ENCODE measurements at regions not wholly inside any gene's neighbourhood (a gene's known extent, or its start where the extent isn't known, plus 50 kb on each side); places are given as distances from the start of the nearest gene placed in this dataset.

- Histone ChIP-seq H3K4me1 (ENCODE audit: insufficient read depth, low read length) (peaks cover 12% of the 10 kb centered on the region), H3K9ac (ENCODE audit: low read depth, low read length) (no peak overlapping the region), H3K27me3 (ENCODE audit: insufficient read depth, low read length) (no peaks in the 10 kb centered on the region), H3K9me3 (ENCODE audit: insufficient read depth, low read depth, low read length) (peaks cover 5% of the 10 kb centered on the region; the same call in 1 of the 2 replicates), H3K4me3 (ENCODE audit: low read length) (no peak overlapping the region), H3K27ac (ENCODE audit: low read depth, low read length) (no peak overlapping the region), H3K36me3 (ENCODE audit: insufficient read depth, low read length) (no peaks in the 10 kb centered on the region)
Measured at GRCh38 chr9:116030517-116030916, 123.1 kb upstream of the PAPPA start.

GRCh38 chr9:116032683-116033440 is 120.7 kb upstream of the PAPPA start:
- no peak overlapping the region for H3K9ac ChIP-seq (ENCODE audit: low read depth, low read length)
- H3K27me3 ChIP-seq (ENCODE audit: insufficient read depth, low read length) = no peaks in the 10 kb centered on the region
- 89% methylated on average over 4 of the region's 4 CpGs for WGBS
- H3K36me3 ChIP-seq (ENCODE audit: insufficient read depth, low read length) = no peaks in the 10 kb centered on the region
- H3K4me1 ChIP-seq (ENCODE audit: insufficient read depth, low read length) = no peaks in the 10 kb centered on the region; the same call in 1 of the 2 replicates
- no peak overlapping the region for H3K27ac ChIP-seq (ENCODE audit: low read depth, low read length)
- H3K4me3 ChIP-seq (ENCODE audit: low read length) = no peak overlapping the region
- peaks cover 5% of the 10 kb centered on the region; the same call in 1 of the 2 replicates for H3K9me3 ChIP-seq (ENCODE audit: insufficient read depth, low read depth, low read length)

GRCh38 chr9:116039312-116039711 is 114.3 kb upstream of the PAPPA start:
- H3K9me3 ChIP-seq (ENCODE audit: insufficient read depth, low read depth, low read length) = no peaks in the 10 kb centered on the region
- H3K27me3 ChIP-seq (ENCODE audit: insufficient read depth, low read length) = no peaks in the 10 kb centered on the region
- H3K4me1 ChIP-seq (ENCODE audit: insufficient read depth, low read length) = no peaks in the 10 kb centered on the region; the same call in 1 of the 2 replicates
- H3K4me3 ChIP-seq (ENCODE audit: low read length) = no peak overlapping the region
- H3K36me3 ChIP-seq (ENCODE audit: insufficient read depth, low read length) = no peaks in the 10 kb centered on the region
- 100% methylated on average over 1 of the region's 1 CpG for WGBS
- no peak overlapping the region for H3K27ac ChIP-seq (ENCODE audit: low read depth, low read length)
- no peak overlapping the region for H3K9ac ChIP-seq (ENCODE audit: low read depth, low read length)

- no peaks in the 10 kb centered on the region for H3K36me3 ChIP-seq (ENCODE audit: insufficient read depth, low read length)
- no peak overlapping the region for H3K4me3 ChIP-seq (ENCODE audit: low read length)
- no peak overlapping the region for H3K27ac ChIP-seq (ENCODE audit: low read depth, low read length)
- no peak overlapping the region for H3K9ac ChIP-seq (ENCODE audit: low read depth, low read length)
- H3K27me3 ChIP-seq (ENCODE audit: insufficient read depth, low read length) = no peaks in the 10 kb centered on the region
- H3K4me1 ChIP-seq (ENCODE audit: insufficient read depth, low read length) = no peaks in the 10 kb centered on the region; the same call in 1 of the 2 replicates
- peaks cover 1% of the 10 kb centered on the region; the same call in 1 of the 2 replicates for H3K9me3 ChIP-seq (ENCODE audit: insufficient read depth, low read depth, low read length)
Measured at GRCh38 chr9:116039893-116040292, 113.7 kb upstream of the PAPPA start.

GRCh38 chr9:116042321-116042720 is 111.3 kb upstream of the PAPPA start:
- H3K9me3 ChIP-seq (ENCODE audit: insufficient read depth, low read depth, low read length) = peaks cover 9% of the 10 kb centered on the region; the same call in 1 of the 2 replicates
- H3K4me1 ChIP-seq (ENCODE audit: insufficient read depth, low read length) = no peaks in the 10 kb centered on the region
- 95% methylated on average over 2 of the region's 2 CpGs for WGBS

GRCh38 chr9:116045083-116045482 is 108.5 kb upstream of the PAPPA start:
- Histone ChIP-seq H3K27ac (ENCODE audit: low read depth, low read length) (no peak overlapping the region), H3K27me3 (ENCODE audit: insufficient read depth, low read length) (no peaks in the 10 kb centered on the region), H3K9me3 (ENCODE audit: insufficient read depth, low read depth, low read length) (peaks cover 9% of the 10 kb centered on the region; the same call in 1 of the 2 replicates), H3K4me3 (ENCODE audit: low read length) (no peak overlapping the region), H3K4me1 (ENCODE audit: insufficient read depth, low read length) (no peaks in the 10 kb centered on the region), H3K36me3 (ENCODE audit: insufficient read depth, low read length) (no peaks in the 10 kb centered on the region), H3K9ac (ENCODE audit: low read depth, low read length) (no peak overlapping the region)
- WGBS = no CpG with 5 or more reads among the region's 2 CpGs

More at GRCh38 chr9:116042321-116042720, 111.3 kb upstream of the PAPPA start:
- H3K27ac ChIP-seq (ENCODE audit: low read depth, low read length) = no peak overlapping the region
- H3K4me3 ChIP-seq (ENCODE audit: low read length) = no peak overlapping the region
- no peaks in the 10 kb centered on the region for H3K36me3 ChIP-seq (ENCODE audit: insufficient read depth, low read length)
- H3K9ac ChIP-seq (ENCODE audit: low read depth, low read length) = no peak overlapping the region
- H3K27me3 ChIP-seq (ENCODE audit: insufficient read depth, low read length) = no peaks in the 10 kb centered on the region

- no peaks in the 10 kb centered on the region for H3K4me1 ChIP-seq (ENCODE audit: insufficient read depth, low read length)
- H3K9ac ChIP-seq (ENCODE audit: low read depth, low read length) = no peak overlapping the region
- WGBS = 89% methylated on average over 1 of the region's 2 CpGs
- no peak overlapping the region for H3K4me3 ChIP-seq (ENCODE audit: low read length)
- no peaks in the 10 kb centered on the region for H3K27me3 ChIP-seq (ENCODE audit: insufficient read depth, low read length)
- H3K27ac ChIP-seq (ENCODE audit: low read depth, low read length) = no peak overlapping the region
- H3K9me3 ChIP-seq (ENCODE audit: insufficient read depth, low read depth, low read length) = peaks cover 9% of the 10 kb centered on the region; the same call in 1 of the 2 replicates
- no peaks in the 10 kb centered on the region for H3K36me3 ChIP-seq (ENCODE audit: insufficient read depth, low read length)
Measured at GRCh38 chr9:116048081-116048480, 105.5 kb upstream of the PAPPA start.

GRCh38 chr9:116049456-116049855 is 104.1 kb upstream of the PAPPA start:
- 92% methylated on average over 3 of the region's 4 CpGs for WGBS
- peaks cover 9% of the 10 kb centered on the region; the same call in 1 of the 2 replicates for H3K9me3 ChIP-seq (ENCODE audit: insufficient read depth, low read depth, low read length)

GRCh38 chr9:116051528-116051927 is 102.1 kb upstream of the PAPPA start:
- Histone ChIP-seq H3K36me3 (ENCODE audit: insufficient read depth, low read length) (no peaks in the 10 kb centered on the region), H3K9ac (ENCODE audit: low read depth, low read length) (no peak overlapping the region), H3K4me3 (ENCODE audit: low read length) (no peak overlapping the region), H3K9me3 (ENCODE audit: insufficient read depth, low read depth, low read length) (no peaks in the 10 kb centered on the region), H3K27ac (ENCODE audit: low read depth, low read length) (no peak overlapping the region), H3K4me1 (ENCODE audit: insufficient read depth, low read length) (no peaks in the 10 kb centered on the region), H3K27me3 (ENCODE audit: insufficient read depth, low read length) (no peaks in the 10 kb centered on the region)
- WGBS = 94% methylated on average over 2 of the region's 2 CpGs

More at GRCh38 chr9:116049456-116049855, 104.1 kb upstream of the PAPPA start:
- Histone ChIP-seq H3K27ac (ENCODE audit: low read depth, low read length) (no peak overlapping the region), H3K36me3 (ENCODE audit: insufficient read depth, low read length) (no peaks in the 10 kb centered on the region), H3K27me3 (ENCODE audit: insufficient read depth, low read length) (no peaks in the 10 kb centered on the region), H3K4me3 (ENCODE audit: low read length) (no peak overlapping the region), H3K4me1 (ENCODE audit: insufficient read depth, low read length) (no peaks in the 10 kb centered on the region), H3K9ac (ENCODE audit: low read depth, low read length) (no peak overlapping the region)

GRCh38 chr9:116055536-116055935 is 98.1 kb upstream of the PAPPA start:
- WGBS = 92% methylated on average over 3 of the region's 3 CpGs
- H3K4me3 ChIP-seq (ENCODE audit: low read length) = no peak overlapping the region
- no peaks in the 10 kb centered on the region for H3K27me3 ChIP-seq (ENCODE audit: insufficient read depth, low read length)
- H3K9me3 ChIP-seq (ENCODE audit: insufficient read depth, low read depth, low read length) = no peaks in the 10 kb centered on the region
- no peak overlapping the region for H3K27ac ChIP-seq (ENCODE audit: low read depth, low read length)
- H3K4me1 ChIP-seq (ENCODE audit: insufficient read depth, low read length) = no peaks in the 10 kb centered on the region
- H3K9ac ChIP-seq (ENCODE audit: low read depth, low read length) = no peak overlapping the region
- no peaks in the 10 kb centered on the region for H3K36me3 ChIP-seq (ENCODE audit: insufficient read depth, low read length)

- no peak overlapping the region for H3K9ac ChIP-seq (ENCODE audit: low read depth, low read length)
- WGBS = 100% methylated on average over 1 of the region's 5 CpGs
- no peaks in the 10 kb centered on the region for H3K4me1 ChIP-seq (ENCODE audit: insufficient read depth, low read length)
- no peaks in the 10 kb centered on the region for H3K9me3 ChIP-seq (ENCODE audit: insufficient read depth, low read depth, low read length)
- no peak overlapping the region for H3K4me3 ChIP-seq (ENCODE audit: low read length)
- H3K36me3 ChIP-seq (ENCODE audit: insufficient read depth, low read length) = no peaks in the 10 kb centered on the region
- H3K27ac ChIP-seq (ENCODE audit: low read depth, low read length) = no peak overlapping the region
- no peaks in the 10 kb centered on the region for H3K27me3 ChIP-seq (ENCODE audit: insufficient read depth, low read length)
Measured at GRCh38 chr9:116057371-116057770, 96.2 kb upstream of the PAPPA start.
